ENCODE measurements at regions not wholly inside any gene's neighbourhood (a gene's known extent, or its start where the extent isn't known, plus 50 kb on each side); places are given as distances from the start of the nearest gene placed in this dataset.

DNA sequence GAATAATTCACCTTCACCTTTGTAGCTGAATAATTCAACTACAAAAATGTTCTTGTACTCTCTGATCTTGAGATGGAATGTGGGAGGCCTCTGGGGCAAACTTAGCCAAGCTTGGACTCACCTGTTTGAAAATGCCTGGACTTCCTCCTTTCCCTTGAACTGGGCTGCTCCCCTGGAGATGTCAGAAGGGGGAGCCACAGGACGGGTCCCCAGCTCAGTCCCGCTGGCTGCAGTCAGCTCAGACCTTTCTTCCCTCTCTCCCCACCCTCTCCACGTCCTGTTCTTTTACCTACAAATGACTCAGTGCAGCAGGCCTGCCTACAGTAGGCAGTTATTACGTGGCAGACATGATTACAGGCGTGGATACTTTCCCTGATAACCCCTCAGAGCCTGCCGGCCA lies 131.5 kb upstream of the RALGAPA2 start:
- Histone ChIP-seq H3K27me3 (ENCODE audit: control insufficient read depth, insufficient read depth, low read length) (no peaks in the 10 kb centered on the region), H3K4me3 (ENCODE audit: low read depth, low read length) (no peak overlapping the region), H3K36me3 (ENCODE audit: control insufficient read depth, insufficient read depth, low read length) (no peaks in the 10 kb centered on the region)
- CTCF ChIA-PET = interaction anchor here (1.1 to 3.7 kb wide), 4 partner anchors 9 to 662 kb away, joined by 3 to 18 read pairs (median 6); no protein-coding TSS in a partner anchor
- no peak for DNase-seq (ENCODE audit: low read depth)
- TF ChIP-seq, protein P1, sequence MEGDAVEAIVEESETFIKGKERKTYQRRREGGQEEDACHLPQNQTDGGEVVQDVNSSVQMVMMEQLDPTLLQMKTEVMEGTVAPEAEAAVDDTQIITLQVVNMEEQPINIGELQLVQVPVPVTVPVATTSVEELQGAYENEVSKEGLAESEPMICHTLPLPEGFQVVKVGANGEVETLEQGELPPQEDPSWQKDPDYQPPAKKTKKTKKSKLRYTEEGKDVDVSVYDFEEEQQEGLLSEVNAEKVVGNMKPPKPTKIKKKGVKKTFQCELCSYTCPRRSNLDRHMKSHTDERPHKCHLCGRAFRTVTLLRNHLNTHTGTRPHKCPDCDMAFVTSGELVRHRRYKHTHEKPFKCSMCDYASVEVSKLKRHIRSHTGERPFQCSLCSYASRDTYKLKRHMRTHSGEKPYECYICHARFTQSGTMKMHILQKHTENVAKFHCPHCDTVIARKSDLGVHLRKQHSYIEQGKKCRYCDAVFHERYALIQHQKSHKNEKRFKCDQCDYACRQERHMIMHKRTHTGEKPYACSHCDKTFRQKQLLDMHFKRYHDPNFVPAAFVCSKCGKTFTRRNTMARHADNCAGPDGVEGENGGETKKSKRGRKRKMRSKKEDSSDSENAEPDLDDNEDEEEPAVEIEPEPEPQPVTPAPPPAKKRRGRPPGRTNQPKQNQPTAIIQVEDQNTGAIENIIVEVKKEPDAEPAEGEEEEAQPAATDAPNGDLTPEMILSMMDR (IDR thresholded peaks at IDR 0.05; ENCODE audit: insufficient read depth, low read depth, low read length) = no peak
- POLR2A ChIA-PET = no interaction called here

DNA sequence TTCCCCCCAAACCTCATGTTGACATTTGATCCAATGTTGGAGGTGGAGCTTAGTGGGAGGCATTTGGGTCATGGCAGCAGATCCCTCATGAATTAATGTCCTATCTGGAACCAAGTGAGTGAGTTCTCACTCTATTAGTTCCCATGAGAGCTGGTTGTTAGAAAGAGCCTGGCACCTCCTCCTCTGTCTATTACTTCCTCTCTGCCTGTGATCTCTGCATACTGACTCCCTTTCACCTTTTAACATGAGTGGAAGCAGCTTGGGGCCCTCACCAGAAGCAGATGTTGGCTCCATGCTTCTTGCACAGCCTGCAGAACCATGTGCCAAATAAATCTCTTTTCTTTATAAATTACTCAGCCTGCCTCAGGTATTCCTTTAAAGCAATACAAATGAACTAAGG lies 127.3 kb upstream of the RALGAPA2 start:
- TF ChIP-seq, protein P1 (IDR thresholded peaks at IDR 0.05; ENCODE audit: insufficient read depth, low read depth, low read length) = no peak
- no peaks in the 10 kb centered on the region for H3K36me3 ChIP-seq (ENCODE audit: control insufficient read depth, insufficient read depth, low read length)
- ChIA-PET CTCF (interaction anchor here (0.8 to 7.9 kb wide), 5 partner anchors 20 to 731 kb away, joined by 3 to 57 read pairs (median 3); no protein-coding TSS in a partner anchor), POLR2A (no interaction called here)
- no peak for DNase-seq (ENCODE audit: low read depth)
- H3K4me3 ChIP-seq (ENCODE audit: low read depth, low read length) = no peak overlapping the region
- H3K27me3 ChIP-seq (ENCODE audit: control insufficient read depth, insufficient read depth, low read length) = no peaks in the 10 kb centered on the region

DNA sequence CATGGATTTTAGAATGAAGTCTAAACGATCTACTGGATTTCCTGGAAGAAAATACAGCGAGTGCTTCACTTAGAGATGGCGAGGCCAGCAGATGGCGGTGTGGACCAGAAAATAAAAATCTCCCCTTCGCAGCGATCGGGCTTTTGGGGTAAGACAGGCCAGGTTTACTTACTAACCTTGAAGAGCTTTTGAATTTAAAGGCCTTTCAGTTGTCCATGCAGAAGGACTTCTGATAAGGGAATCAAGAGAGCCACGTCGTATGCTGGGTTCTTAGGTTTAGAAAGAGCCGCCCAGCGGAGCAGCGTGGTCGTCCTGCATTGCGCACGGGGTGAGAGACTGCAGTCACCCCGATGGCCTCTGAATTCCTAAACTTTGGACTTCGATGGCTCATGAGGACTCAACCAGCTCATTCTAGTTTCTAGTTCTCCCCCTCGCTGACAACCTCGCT lies 125.2 kb upstream of the RALGAPA2 start:
- Histone ChIP-seq H3K4me3 (ENCODE audit: low read depth, low read length) (no peak overlapping the region), H3K36me3 (ENCODE audit: control insufficient read depth, insufficient read depth, low read length) (no peaks in the 10 kb centered on the region), H3K27me3 (ENCODE audit: control insufficient read depth, insufficient read depth, low read length) (no peaks in the 10 kb centered on the region)
- ChIA-PET CTCF (interaction anchor here (0.7 to 7.9 kb wide), 25 partner anchors 9 to 777 kb away, joined by 3 to 57 read pairs (median 4); no protein-coding TSS in a partner anchor), POLR2A (no interaction called here)
- no peak for DNase-seq (ENCODE audit: low read depth)
- TF ChIP-seq, protein P1 (IDR thresholded peaks at IDR 0.05; ENCODE audit: insufficient read depth, low read depth, low read length) = peak; percentile 72

DNA sequence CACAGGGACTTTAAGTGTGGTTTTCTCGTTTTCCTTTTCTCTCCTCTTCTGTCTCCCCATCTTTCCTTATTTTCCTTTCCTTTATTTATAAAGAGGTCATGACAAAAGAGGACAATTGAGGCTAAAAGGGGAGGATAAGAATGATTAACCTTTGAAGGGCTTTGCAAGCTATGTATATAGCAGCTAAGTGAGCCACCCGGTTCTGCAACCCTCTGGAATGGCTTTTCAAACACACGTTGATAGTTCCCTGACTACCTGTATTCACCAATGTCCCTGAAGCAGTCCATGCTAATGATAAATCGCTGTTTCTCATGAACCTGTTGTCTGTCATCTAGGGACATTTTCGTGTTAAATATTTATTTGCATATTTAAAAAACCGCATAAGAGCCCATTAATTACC lies 124.4 kb upstream of the RALGAPA2 start:
- Histone ChIP-seq H3K27me3 (ENCODE audit: control insufficient read depth, insufficient read depth, low read length) (no peaks in the 10 kb centered on the region), H3K4me3 (ENCODE audit: low read depth, low read length) (no peak overlapping the region), H3K36me3 (ENCODE audit: control insufficient read depth, insufficient read depth, low read length) (no peaks in the 10 kb centered on the region)
- POLR2A ChIA-PET = no interaction called here
- TF ChIP-seq, protein P1 (IDR thresholded peaks at IDR 0.05; ENCODE audit: insufficient read depth, low read depth, low read length) = no peak
- DNase-seq (ENCODE audit: low read depth) = no peak
- CTCF ChIA-PET = interaction anchor here (0.6 to 7.9 kb wide), 21 partner anchors 9 to 778 kb away, joined by 3 to 57 read pairs (median 5); no protein-coding TSS in a partner anchor

DNA sequence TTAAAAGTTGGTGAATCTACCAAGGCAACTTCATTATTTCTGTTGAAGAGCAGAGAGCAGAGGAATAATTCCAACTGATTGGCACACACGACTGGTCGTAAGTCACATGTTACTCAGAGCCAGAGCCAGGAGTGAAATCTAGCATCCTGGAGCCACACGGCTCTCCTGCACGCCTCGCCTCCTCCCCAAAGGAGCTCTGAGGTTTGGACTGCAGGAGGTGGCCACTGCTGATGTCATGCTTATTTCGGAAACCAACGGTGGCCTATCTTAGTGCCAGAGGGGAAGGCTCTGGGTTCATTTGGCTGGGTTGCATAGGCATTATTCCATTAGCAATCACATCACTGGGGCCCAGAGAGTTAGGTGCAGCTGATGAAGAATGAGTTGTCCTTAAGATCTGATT lies 123.5 kb upstream of the RALGAPA2 start:
- no peak for DNase-seq (ENCODE audit: low read depth)
- no peaks in the 10 kb centered on the region for H3K27me3 ChIP-seq (ENCODE audit: control insufficient read depth, insufficient read depth, low read length)
- ChIA-PET CTCF (interaction anchor here (0.8 to 7.9 kb wide), 7 partner anchors 9 to 779 kb away, joined by 3 to 57 read pairs (median 5); no protein-coding TSS in a partner anchor), POLR2A (no interaction called here)
- no peaks in the 10 kb centered on the region for H3K36me3 ChIP-seq (ENCODE audit: control insufficient read depth, insufficient read depth, low read length)
- no peak overlapping the region for H3K4me3 ChIP-seq (ENCODE audit: low read depth, low read length)
- TF ChIP-seq, protein P1 (IDR thresholded peaks at IDR 0.05; ENCODE audit: insufficient read depth, low read depth, low read length) = no peak
